ENCODE measurements at regions not wholly inside any gene's neighbourhood (a gene's known extent, or its start where the extent isn't known, plus 50 kb on each side); places are given as distances from the start of the nearest gene placed in this dataset.
"Not testable (repeated sequence)": the region's sequence is repeated elsewhere in the genome, so short reads cannot be mapped to it uniquely, and the experiment has no call there.

DNA sequence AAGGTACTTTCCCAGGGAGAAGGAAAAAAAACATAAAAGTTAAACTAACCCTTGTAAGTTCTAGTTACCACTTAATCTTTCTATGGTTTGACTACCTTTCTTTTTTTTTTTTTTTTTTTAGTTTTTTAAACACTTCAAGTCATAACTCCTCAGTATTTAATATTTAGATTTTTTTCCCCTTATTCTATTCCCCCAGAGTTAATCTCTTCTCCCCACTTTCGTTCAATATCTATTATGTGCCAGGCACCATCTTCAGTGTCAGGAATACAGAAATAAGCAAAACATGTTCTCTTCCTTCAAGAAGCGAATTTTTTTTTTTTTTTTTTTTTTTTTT lies 62.0 kb upstream of the LOC128125822 start:
- Histone ChIP-seq H3K27me3 (replicated peaks; ENCODE audit: control insufficient read depth, insufficient read depth, low read length) (no peaks in the 10 kb centered on the region), H3K36me3 (ENCODE audit: control insufficient read depth, insufficient read depth, low read length) (no peaks in the 10 kb centered on the region), H3K4me3 (replicated peaks; ENCODE audit: low read depth, low read length) (no peak overlapping the region)
- TF ChIP-seq, protein P1, sequence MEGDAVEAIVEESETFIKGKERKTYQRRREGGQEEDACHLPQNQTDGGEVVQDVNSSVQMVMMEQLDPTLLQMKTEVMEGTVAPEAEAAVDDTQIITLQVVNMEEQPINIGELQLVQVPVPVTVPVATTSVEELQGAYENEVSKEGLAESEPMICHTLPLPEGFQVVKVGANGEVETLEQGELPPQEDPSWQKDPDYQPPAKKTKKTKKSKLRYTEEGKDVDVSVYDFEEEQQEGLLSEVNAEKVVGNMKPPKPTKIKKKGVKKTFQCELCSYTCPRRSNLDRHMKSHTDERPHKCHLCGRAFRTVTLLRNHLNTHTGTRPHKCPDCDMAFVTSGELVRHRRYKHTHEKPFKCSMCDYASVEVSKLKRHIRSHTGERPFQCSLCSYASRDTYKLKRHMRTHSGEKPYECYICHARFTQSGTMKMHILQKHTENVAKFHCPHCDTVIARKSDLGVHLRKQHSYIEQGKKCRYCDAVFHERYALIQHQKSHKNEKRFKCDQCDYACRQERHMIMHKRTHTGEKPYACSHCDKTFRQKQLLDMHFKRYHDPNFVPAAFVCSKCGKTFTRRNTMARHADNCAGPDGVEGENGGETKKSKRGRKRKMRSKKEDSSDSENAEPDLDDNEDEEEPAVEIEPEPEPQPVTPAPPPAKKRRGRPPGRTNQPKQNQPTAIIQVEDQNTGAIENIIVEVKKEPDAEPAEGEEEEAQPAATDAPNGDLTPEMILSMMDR (IDR thresholded peaks at IDR 0.05; ENCODE audit: insufficient read depth, low read length, poor library complexity, severe bottlenecking) = no peak
- no peak for DNase-seq (ENCODE audit: extremely low read depth, insufficient read length)

DNA sequence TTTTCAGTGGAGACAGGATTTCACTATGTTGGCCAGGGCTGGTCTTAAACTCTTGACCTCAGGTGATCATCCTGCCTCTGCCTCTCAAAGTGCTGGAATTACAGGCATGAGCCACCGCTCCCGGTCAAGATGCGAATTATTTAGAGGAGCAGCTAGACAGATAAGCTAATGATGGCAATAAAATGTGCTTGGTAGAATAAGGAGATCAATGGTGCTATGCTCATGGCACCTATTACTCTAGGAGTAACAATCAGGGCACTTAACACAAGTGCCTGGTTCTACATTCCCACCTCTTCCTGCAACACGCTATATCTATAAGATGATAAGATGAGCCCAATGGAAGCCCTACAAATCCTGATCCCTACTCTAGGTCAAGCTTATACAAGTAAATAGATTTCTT lies 61.4 kb upstream of the LOC128125822 start:
- TF ChIP-seq, protein P1 (IDR thresholded peaks at IDR 0.05; ENCODE audit: insufficient read depth, low read length, poor library complexity, severe bottlenecking) = no peak
- H3K4me3 ChIP-seq (replicated peaks; ENCODE audit: low read depth, low read length) = no peak overlapping the region

DNA sequence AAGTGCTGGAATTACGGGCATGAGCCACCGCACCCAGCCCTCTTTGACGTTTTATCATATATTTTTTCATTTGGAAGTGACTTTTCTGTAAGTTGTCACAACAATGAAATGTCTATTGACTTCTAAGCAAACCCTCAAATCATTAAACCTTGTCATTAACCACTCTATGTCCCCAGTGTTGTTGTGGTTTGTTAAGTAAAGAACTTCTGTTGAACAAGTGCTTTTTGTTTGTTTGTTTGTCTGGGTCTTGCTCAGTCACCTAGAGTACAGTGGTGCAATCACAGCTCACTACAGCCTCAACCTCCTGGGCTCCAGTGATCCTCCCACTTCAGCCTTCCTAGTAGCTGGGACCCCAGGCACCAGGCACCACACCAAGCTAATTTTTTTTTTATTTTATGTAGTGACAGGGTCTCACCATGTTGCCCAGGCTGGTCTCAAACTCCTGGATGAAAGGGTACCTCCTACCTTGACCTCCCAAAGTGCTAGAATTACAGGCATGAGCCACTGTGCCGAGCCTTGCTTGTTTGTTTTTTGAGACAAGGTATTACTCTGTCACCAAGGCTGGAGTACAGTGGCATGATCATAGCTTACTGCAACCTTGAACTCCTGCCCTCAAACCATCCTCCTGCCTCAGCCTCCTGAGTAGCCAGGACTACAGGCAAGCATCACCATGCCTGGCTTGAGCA lies 57.6 kb upstream of the LOC128125822 start:
- Histone ChIP-seq H3K4me3 (replicated peaks; ENCODE audit: low read depth, low read length) (no peak overlapping the region), H3K36me3 (ENCODE audit: control insufficient read depth, insufficient read depth, low read length) (no peaks in the 10 kb centered on the region), H3K27me3 (replicated peaks; ENCODE audit: control insufficient read depth, insufficient read depth, low read length) (no peaks in the 10 kb centered on the region)
- no peak for DNase-seq (ENCODE audit: extremely low read depth, insufficient read length)
- TF ChIP-seq, protein P1 (IDR thresholded peaks at IDR 0.05; ENCODE audit: insufficient read depth, low read length, poor library complexity, severe bottlenecking) = no peak

More for the DNA sequence above, 61.4 kb upstream of the LOC128125822 start:
- no peaks in the 10 kb centered on the region for H3K27me3 ChIP-seq (replicated peaks; ENCODE audit: control insufficient read depth, insufficient read depth, low read length)
- no peak for DNase-seq (ENCODE audit: extremely low read depth, insufficient read length)
- H3K36me3 ChIP-seq (ENCODE audit: control insufficient read depth, insufficient read depth, low read length) = no peaks in the 10 kb centered on the region

DNA sequence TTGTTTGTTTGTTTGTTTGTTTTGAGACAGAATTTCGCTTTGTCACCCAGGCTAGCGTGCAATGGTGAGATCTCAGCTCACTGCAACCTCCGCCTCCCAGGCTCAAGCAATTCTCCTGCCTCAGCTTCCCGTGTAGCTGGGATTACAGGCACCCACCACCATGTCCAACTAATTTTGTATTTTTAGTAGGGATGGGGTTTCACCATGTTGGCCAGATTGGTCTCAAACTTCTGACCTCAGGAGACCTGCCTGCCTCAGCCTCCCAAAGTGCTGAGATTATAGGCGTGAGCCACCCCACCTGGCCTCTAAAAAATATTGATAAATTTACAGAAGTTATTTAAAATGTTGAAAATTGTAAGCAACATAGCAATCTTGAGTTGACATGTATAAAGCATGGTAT lies 57.1 kb upstream of the LOC128125822 start:
- H3K36me3 ChIP-seq (ENCODE audit: control insufficient read depth, insufficient read depth, low read length); H3K27me3 ChIP-seq (replicated peaks; ENCODE audit: control insufficient read depth, insufficient read depth, low read length); H3K4me3 ChIP-seq (replicated peaks; ENCODE audit: low read depth, low read length); DNase-seq (ENCODE audit: extremely low read depth, insufficient read length): not testable (repeated sequence)

DNA sequence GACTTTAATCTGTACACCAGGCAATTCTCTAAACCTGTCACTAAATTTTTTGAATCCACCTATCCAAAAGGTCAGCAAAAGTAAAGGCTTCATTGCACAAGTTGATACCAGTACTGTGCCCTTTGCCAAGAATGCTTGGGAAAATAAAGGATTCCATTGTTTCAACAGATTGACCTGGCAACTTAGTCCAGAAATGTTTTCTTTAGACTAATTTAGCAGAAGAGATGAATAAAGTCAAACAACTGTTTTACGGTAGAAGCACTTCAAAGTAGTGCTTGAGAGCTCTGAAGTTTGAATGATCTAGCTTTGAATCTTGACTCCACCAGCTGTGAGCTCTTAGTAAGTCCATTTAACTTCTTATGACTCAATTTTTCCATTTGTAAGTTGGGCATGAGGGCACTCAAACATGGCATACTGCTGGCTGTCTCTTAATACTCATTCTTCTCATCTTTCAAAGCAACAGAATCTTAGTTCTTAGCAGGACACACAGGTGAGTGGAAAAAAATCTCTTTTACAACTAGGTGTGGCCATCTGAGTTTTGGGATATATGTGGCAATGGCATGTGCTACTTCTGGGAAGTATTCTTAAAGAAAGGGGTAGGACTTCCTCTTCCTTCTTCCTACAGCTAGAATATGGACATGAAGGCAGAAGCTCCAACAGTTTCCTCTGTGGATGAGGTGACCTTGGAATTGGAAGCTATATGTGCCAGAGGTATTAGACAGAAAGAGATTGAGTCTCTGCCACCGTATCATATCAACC lies 55.9 kb upstream of the LOC128125822 start:
- no peak for DNase-seq (ENCODE audit: extremely low read depth, insufficient read length)
- no peaks in the 10 kb centered on the region for H3K27me3 ChIP-seq (replicated peaks; ENCODE audit: control insufficient read depth, insufficient read depth, low read length)
- no peaks in the 10 kb centered on the region for H3K36me3 ChIP-seq (ENCODE audit: control insufficient read depth, insufficient read depth, low read length)
- H3K4me3 ChIP-seq (replicated peaks; ENCODE audit: low read depth, low read length) = no peak overlapping the region
- TF ChIP-seq, protein P1 (IDR thresholded peaks at IDR 0.05; ENCODE audit: insufficient read depth, low read length, poor library complexity, severe bottlenecking) = no peak

DNA sequence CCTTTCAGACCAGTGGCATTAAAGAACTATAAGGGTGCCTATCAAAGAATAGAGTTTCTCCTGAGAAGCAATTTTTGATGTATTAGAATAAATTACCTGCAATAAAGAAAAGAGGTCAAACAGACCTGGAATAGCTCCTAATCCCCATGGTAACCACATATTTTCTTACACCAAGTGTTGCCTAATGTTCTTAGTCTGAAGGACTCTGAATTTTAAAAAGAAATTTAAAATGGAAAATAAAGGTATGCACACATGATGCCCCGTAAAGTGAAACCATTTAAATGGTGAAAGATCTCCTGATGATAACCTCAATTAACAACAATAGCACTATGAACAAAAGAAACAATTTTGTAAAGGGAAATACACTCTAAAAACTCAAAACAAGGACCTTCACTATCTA lies 55.1 kb upstream of the LOC128125822 start:
- TF ChIP-seq, protein P1 (IDR thresholded peaks at IDR 0.05; ENCODE audit: insufficient read depth, low read length, poor library complexity, severe bottlenecking) = no peak
- no peaks in the 10 kb centered on the region for H3K27me3 ChIP-seq (replicated peaks; ENCODE audit: control insufficient read depth, insufficient read depth, low read length)
- no peaks in the 10 kb centered on the region for H3K36me3 ChIP-seq (ENCODE audit: control insufficient read depth, insufficient read depth, low read length)
- H3K4me3 ChIP-seq (replicated peaks; ENCODE audit: low read depth, low read length) = no peak overlapping the region
- no peak for DNase-seq (ENCODE audit: extremely low read depth, insufficient read length)
